Activated CD8-positive, alpha-beta memory T cell treated with anti-CD3 and anti-CD28 coated beads, Interleukin-2, amount 50 U/mL, for 1 hour (primary cell): ENCODE measurements at regions not wholly inside any gene's neighbourhood (a gene's known extent, or its start where the extent isn't known, plus 50 kb on each side); places are given as distances from the start of the nearest gene placed in this dataset.

Experiments
- DNase-seq: peaks from one replicate; pipeline ENCODE4 v3.0.0-alpha.2; 2020; ENCODE audit errors: extremely low read depth

DNA sequence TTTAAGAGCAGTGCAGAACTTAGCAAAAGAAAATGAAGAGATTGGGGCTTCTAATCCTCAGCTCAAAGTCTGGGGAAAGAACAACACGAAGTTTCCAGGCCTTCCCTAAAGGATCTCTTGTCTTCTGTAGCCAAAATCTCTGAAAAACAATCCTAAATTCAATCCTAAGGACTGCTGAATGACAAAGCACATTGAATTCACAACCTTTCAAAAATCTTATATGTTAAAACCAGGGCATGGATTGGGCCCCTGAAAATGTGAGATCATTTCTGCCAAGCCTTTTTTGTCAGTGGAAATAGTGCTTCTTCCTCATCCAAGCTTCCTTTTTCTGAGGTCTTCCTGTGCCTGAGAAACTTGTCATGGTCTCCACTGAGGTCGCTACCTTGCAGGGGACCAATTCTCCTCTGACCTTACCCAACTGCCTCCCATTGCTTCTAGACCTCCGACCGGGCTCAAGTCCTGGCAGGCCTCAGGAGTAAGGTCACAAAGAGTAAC lies 126.2 kb upstream of the ARID1B start:
- no peak for DNase-seq

DNA sequence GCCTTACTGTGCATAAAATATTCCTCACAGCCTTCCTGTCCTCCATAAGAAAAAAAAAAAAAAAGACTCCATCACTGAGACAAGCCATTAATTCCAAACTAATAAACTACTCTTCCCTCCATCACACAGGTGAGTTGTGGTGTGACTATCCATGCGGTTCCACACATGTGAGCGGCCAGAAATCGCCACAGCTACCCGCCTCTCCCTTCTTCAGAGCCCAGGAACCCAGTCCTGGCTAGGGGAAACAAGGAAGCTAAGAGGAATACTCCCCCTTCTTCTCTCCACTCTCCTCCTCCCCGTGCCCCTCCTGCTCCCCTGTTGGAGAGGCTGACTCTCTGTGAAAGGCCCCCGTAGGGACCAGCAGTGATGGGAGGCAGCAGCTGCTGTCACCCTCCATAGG lies 128.6 kb upstream of the ARID1B start:
- DNase-seq = no peak

DNA sequence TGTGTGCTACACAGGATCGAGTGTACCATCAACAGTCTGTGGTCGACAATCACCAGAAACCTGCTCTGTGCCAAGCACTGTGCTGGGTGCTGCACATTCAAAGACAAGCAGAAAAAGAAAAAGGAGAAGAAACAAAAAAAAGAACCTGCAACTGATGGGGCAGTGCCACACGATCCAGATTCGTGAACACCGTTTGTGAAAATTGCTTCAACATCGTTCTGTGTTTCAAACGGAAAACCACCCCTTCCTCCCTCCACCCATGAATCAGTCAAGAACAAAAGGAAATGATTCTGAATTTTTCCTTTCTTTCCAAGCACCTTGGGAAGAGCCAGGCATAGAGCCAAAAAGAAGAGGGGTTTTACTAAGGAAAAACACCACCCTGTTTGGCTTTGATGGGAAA lies 129.2 kb upstream of the ARID1B start:
- DNase-seq = no peak

DNA sequence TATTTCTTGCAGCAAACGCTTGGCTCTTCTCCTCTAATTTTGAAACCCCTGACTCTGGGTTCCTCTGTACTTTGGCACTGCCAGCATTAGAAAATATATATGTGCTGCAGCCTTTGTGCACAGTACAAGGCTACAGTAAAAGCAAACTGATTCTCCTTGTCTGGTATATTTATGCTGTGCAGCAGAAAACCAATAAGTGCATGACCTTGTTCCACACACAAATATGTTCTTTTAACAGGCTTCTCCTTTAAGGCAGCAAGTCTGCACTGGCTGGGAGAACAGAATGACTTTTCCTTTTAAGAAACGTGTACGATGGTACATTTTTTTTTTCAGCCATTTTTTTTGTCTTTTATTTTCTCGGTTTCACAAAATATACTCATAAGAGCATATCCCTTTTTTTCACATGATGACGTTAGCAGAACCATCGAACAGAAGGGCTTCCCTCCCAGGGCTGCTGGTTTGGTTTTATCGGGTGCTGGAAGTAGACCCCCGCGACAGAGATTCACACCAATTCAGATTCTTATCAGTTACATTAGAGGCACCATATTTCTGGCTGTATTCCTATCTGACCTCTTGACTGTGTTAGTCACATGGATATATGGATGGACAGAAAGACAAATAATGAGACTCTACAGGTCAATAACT lies 129.9 kb upstream of the ARID1B start:
- no peak for DNase-seq

DNA sequence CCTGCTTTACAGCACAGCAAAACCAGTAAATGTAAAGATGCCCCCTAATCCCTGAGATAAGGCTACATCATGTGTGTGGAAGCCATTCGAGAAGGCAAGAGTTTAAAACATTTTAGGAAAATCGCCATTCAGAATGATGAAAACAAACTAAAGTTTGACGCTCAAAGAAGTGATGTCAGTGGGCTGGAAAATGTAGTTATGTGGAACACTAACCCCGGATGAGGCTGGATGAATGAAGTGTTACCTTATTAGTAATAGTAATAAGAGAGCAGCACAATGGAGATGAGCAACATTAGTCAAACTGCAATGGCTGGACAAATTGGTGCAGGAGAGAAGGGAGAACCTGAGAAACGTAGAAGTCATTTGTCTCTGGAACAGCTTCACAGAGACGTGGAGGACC lies 130.7 kb upstream of the ARID1B start:
- DNase-seq = no peak

DNA sequence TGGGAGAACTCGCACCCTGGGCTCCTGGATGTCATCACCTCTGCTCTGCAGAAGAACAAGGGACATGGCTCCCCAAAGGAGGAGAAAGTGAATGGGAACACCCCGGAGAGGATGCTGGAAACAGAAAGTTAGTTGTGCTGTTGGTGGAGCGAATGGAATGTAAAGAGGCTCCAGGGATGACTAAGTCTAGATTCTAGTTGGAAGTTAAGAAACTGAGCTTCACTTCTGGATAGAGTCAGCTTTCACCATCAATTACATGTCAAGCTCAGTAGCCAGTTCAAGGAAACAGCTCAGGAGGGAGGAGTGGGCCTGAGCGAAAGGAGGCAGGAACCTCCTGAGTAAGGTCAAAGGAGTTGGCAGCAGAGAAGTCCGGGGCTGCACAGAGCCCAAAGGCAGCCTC lies 132.1 kb upstream of the ARID1B start:
- DNase-seq = no peak

DNA sequence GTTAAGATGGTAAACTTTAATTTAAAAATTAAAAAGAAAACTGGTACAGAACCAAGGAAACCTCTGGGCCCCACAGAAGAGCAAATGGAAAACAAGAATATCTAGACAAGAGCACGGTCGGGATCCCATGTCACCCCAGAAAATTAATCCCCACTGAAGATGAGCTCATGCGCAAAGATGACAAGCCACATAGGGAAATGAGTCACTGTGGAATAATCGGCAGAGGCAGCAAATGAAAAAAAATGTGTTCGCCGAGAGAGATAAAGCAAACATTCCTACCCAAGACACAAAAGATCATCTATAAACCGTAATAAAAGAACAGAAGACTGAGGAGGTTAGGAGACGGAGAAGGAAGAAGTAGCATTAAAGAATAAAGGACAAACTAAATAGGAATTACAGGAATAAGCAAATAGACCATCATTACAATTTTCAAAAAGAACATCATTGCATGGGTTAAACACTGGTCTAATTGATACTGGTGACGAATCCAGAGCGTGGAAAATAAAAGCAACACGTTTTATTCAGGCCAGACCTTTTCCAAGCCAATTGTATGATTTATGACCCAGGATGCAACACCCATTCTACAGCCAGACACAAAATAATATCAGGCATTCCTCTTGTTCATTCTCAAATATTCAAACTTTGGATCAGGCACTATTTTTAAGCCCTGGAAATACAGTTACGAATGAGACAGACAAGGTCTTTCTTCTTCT lies 138.0 kb upstream of the ARID1B start:
- no peak for DNase-seq

DNA sequence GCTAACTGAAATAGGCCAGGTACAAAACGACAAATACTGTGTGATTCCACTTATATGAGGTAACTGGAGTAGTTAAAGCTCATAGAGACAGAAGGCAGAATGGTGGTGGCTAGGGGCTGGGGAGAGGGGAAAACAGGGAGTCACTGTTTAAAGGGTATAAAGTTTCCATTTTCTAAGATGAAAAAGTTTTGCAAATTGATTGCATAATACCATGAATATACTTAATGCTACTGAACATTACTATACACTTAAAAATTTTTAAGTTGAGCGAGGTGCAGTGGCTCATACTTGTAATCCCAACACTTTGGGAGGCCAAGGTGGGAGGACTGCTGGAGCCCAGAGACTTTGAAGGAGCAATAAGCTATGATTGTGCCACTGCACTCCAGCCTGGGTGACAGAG lies 138.6 kb upstream of the ARID1B start:
- no peak for DNase-seq

DNA sequence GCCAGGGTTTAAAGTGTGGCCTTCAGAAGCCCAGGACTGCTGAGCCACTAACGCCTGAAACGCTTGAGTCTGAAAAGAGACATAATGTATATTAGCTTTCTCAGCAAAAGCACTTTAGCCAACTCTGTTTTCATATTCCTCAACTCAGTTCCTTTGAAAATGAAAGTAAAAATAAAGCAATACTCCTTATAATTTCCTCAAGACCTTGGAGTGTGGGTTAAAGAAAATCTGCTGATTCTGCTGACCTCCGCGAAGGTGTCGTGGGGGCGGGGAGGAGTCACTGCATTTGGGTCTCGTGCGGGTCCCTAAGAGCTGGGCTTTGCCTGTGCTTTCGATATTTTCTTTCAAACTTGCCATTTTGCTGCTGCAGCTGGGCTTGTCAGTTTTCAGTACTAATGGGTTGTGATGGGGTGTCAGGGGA lies 142.2 kb upstream of the ARID1B start:
- no peak for DNase-seq

DNA sequence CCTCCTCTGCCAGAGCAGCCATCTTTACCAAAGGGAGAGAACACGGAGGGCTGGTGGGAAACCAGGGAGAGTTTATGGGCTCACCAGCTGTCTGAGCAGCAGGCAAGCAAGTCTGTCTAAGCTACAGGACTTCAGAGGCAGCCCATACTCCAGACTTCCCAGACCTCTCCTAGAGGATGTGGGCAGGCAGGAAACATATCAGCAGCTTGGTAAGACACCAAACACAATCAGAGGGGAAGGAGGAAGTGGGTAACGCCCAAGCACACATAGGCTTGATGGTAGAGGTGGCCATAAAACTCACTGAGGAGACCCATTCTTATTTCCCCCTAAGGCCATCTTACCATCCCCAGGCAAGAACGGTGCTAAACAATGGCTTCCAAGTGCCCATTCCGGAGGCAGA lies 143.1 kb upstream of the ARID1B start:
- DNase-seq = no peak

DNA sequence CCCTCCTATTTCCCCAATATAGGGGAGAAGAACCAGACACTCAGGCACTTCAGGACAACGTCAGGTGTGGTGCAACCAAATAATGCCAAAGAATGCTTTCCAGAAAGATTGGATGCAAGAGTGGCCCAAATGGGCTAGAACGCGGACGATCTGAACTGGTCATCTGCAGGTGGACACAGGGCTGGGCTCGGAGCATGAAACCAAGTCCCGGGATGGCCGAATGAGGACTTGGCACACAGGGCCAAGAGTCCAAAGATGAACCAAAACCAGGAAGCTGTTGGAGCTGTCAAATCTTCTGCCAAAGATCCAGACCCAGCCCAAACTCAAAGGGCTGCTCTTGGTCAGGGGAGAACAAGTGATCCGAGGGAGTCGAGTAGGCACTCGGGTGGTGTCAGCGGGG lies 143.9 kb upstream of the ARID1B start:
- DNase-seq = no peak

DNA sequence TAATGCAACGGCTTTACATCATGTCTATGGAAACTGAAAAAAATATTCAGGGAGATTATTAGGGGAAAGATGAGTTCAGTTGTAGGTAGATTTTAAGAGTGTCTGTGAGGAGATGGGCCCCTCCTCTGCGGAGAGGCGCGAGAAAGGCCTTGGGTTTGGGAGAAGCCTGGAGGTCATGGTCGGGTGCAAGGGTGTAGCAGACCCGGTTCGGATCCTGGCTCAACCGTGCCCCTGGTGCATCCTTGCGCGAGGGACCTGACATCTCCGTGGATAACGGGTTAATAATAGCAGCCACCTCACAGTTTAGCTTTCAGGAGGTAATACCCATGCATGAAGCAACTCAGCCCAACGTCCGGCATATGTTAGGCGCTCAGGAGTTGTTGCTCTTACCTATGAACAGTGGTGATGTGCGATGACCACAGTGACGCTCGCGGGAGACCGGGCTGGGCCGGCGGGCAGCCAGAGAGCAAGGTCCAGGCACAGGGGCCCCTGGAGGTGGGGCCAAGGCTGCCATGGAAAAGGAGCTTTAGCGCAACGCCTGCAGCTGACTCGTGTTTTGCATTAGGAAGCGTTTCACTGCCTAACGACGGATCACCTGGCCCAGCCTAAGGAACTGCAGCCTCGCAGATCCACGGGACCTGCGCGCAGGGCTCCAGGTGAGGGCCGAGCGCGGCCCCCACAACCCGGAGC lies 146.4 kb upstream of the ARID1B start:
- DNase-seq = no peak

DNA sequence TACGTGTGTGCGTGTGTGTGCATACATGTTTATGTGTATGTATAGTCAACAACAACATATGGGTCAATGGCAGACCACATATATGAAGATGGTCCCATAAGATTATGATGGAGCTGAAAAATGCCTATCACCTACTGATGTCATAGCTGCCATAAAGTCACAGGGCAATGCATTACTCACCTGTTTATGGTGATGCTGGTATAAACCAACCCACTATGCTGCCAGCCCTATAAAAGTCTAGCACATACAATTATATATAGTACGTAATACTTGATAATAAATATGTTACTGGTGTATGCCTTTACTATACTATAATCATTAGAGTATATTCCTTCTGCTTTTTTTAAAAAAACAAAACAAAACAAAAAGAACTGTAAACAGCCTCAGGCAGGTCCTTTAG lies 148.4 kb upstream of the ARID1B start:
- DNase-seq = no peak

DNA sequence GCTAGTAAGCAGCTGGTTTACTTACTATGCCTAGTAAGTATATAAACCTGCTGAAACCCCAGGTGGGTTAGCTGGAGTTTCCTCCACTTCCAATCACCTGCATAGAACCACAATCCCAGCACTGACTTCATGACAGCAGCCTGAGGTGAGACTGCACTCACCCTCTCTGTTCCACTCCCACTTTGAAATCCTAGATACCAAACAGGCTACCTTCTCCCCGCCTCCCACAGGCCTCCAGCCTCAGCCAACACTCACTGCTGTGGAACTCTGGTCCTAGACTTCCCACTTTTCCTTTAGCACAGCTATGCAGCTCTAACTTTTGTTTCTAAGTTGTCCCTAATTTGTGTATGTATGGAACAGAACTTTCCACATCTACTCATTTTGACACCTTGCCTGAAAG lies 149.7 kb upstream of the ARID1B start:
- DNase-seq = no peak

DNA sequence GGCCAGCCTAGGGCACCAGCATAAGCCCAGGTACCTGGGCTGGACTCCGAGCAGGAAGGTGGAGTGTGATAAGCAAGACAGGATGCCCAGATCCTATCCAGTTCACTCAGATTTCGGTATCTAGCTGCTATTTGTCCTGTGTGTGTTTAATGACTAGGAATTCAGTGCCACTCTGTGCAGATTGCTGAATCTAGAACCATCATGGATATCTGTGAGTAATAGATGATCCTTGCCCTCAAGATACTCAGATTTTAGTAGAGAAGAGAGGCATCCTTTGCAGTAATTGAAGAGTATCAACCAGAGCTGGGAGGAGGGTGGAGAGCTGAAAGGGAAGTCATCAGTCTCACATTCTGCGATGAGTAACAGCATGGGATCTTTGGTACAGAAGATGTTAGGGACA lies 155.0 kb upstream of the ARID1B start:
- no peak for DNase-seq

DNA sequence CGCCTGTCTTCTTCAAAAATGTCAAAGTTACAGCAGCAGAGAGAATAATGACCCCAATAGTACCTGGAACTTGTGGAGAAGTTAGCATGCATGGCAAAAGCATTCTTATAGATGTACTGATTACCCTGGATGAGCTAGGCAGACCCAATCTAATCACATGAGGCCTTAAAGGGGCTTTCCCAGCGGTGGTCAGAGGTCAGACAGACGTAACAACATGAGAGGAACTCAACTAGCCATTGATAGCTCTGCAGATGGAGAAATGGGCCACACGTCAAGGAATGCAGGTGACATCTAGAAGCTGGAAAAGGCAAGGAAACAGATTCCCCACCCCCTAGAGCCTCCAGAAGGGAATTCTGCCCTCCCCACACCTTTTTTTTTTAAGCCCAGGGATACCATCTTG lies 156.8 kb upstream of the ARID1B start:
- no peak for DNase-seq

DNA sequence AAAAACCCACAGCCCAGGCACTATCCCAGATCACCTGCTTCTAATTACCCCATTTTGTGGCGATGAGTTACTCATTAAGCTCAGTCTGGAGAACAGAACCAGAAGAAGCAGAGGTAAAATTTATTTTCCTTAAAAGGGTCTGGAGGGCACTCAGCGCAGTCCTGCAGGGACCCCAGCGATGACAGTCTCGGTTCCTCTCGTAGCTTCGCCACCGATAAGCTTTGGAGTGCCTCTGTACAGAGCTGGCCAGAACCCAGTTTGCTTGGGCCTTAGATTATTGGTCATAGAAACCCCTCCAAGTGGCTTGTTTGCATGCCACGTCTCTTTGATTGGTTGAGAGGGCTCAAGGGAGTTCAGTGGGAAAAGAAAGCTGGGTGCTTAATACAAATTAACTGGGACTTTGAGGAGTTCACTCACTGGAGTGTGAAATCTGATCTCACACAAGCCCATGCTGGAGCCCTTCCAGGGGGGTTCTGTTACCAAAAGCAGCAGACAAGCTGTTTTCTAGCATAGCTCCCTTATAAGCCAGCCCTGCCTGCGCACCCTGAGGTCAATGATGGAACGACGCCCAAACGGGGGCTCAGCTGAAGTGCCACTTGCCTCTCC lies 158.5 kb upstream of the ARID1B start:
- DNase-seq = no peak

DNA sequence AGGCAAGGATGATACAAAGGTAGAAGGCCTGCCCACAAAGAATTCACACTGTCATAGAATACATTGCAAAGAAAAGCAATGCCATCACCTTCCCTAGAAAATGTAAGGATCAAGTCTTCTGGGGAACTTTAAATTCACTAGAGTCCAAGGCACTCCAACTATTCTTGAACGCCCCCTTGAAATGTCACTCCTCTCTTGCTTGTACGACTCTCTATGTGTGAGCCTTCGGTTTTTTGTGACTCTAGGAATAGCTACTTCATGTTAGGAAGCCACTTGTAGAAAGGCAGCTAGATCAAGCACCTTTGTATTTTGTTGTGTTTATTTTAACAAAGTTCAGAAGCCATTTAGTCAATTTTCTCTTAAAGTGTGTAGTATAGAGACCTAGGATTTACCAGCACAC lies 159.2 kb upstream of the ARID1B start:
- no peak for DNase-seq

DNA sequence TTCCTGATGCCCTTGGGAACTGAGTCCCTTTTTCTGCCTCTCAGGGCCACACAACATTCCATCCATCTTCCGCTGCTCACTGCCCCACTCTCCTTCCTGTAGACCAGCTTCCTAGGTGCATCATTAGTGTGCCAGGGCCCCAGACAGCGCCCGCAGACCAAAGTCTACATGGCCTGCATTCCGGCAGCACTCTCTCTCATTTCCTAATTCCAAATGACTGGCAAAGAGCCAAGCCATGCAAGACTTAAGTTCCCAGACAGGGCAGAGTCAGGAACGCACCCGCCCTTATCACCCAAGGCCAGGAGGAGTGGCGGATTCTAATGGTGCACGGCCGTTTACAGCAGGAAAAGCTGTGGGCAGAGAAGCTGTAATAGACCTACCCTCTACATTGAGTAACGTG lies 159.8 kb upstream of the ARID1B start:
- DNase-seq = no peak

DNA sequence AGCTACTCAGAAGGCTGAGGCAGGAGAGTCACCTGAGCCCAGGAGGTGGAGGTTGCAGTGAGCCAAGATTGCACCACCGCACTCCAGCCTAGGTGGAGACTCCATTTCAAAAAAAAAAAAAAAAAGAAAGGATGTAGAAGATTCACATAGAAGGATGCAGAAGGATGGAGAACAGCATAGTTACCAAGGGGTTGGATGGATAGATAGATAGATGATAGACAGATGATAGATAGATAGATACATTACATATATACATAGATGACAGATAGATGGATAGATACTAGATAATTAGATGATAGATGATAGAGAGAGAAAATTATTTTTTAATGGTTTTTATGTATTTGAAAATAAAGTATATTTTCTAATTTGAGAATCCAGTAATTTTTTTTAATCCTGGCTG lies 160.7 kb upstream of the ARID1B start:
- no peak for DNase-seq

DNA sequence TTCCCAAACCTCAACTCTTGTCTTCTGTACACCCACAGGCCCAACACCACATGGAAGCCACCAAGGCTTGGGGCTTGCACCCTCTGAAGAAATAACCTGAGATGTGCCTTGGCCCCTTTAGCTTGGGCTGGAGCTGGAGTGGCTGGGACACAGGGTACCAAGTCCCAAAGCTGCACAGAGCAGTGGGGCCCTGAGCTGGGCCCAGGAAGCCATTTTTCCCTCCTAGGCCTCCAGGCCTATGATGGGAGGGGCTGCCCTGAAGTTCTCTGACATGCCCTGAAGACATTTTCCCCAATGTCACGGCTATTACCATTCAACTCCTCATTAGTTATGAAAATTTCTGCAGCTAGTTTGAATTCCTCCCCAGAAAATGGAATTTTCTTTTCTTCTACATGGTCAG lies 163.2 kb upstream of the ARID1B start:
- DNase-seq = no peak

DNA sequence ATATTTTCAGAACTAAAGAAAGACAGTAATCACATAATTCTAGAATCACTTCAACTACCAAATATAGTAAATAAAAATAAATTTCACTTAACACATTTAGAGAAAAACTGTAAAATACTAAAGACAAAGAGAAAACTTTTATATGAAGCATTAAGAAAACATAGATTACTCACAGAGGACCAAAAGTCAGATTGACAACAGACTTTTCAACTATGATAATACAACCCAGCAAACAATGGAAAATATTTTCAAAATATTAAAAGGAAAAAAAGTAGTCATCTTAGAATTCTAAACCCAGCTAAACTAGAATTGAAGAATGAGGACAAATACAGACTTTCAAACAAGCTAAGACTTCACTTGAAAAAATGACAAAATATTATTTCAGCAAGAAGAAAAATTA lies 164.8 kb upstream of the ARID1B start:
- DNase-seq = no peak

DNA sequence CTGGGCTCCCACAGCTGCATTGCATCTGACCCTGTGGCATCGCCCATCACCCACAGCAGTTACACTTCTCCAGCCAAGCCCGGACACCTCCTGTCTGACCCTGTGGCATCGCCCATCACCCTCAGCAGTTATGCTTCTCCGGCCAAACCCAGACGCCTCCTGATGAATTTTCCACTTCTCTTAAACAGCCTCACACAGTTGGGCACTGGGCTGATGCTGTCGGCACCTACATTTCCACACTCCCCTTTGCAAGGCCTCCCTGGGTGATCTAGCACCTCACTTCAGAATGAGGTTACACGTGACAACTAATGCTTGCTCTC lies 175.2 kb upstream of the ARID1B start:
- DNase-seq = no peak
